ENCODE measurements at regions not wholly inside any gene's neighbourhood (a gene's known extent, or its start where the extent isn't known, plus 50 kb on each side); places are given as distances from the start of the nearest gene placed in this dataset.
"Not testable (repeated sequence)": the region's sequence is repeated elsewhere in the genome, so short reads cannot be mapped to it uniquely, and the experiment has no call there.

DNA sequence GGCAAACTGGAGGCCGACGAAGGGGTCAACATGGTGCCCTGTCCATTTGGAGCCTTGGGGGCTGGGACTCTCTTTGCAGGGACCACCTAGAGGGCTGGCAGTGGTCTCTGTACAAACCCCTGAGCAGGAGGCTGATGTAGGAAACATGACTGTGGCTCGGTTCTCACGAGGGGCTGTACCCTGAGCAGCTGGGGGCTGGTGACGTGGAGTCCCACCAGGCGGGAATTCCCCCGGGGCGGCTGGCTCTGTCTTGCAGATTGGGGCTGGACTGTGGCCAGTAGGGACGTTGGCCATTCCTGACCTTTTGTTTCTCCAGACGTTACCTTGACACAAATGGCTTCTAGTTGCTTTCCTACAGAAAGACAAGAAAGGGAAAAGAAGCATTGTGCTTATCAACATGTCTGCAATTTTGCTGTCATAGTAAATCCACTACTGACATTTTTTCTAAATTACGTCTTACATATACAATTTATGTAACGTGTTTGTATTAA, 115.6 kb upstream of the PRKX start:
- H3K4me2 ChIP-seq; DNase-seq (ENCODE audit: low spot score); H4K20me1 ChIP-seq (replicated peaks; ENCODE audit: insufficient read depth); ATAC-seq; H3K36me3 Mint-ChIP-seq (ENCODE audit: low read depth); H3K4me3 ChIP-seq; H3F3A ChIP-seq (replicated peaks; ENCODE audit: low read depth); H3K27ac ChIP-seq (ENCODE audit: low read depth); H3K4me1 ChIP-seq (ENCODE audit: insufficient read depth); H3K27me3 Mint-ChIP-seq (ENCODE audit: insufficient read depth, low read depth, poor library complexity); H3K27me3 ChIP-seq (ENCODE audit: insufficient read depth); H3K27ac Mint-ChIP-seq; H2AFZ ChIP-seq; H3K79me2 ChIP-seq (replicated peaks; ENCODE audit: insufficient read depth); H3K36me3 ChIP-seq (ENCODE audit: insufficient read depth); H3K4me3 Mint-ChIP-seq; H3K9me2 ChIP-seq (ENCODE audit: insufficient read depth); H3K9me3 Mint-ChIP-seq; H3K4me1 Mint-ChIP-seq: not testable (repeated sequence)

DNA sequence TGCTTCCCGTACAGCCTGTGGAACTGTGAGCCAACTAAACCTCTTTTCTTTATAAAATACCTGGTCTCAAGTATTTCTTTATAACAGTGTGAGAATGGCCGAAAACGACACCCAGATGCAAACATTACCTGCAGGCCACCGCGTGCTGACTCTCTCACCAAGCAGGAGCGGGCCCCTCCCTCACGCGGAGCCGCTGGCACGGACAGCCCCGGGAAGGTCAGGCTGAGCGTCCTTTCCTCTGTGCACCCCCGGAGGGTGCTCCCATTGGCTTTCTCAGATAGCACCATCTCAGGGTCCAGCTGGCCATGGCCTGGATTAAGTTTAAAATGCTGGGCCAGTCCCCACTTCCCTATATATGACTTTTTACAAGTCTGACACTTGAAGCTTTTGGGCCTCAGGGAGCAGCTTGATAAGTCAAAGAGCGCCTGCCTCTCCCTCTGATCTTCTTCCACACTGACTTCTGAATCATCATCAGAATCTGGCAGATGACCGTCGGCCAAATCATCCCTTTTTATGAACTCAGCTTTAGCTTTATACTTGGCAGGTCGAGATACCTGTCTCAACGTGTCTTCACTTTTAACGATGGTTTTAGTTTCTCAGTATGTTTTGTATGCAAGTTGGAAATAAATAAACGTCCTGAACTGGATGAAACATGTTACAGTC, 115.1 kb upstream of the PRKX start:
- not testable (repeated sequence) for H3F3A ChIP-seq (replicated peaks; ENCODE audit: low read depth); H4K20me1 ChIP-seq (replicated peaks; ENCODE audit: insufficient read depth); H3K27me3 ChIP-seq (ENCODE audit: insufficient read depth); H3K27ac Mint-ChIP-seq; H3K27ac ChIP-seq (ENCODE audit: low read depth); H3K9me2 ChIP-seq (ENCODE audit: insufficient read depth); H3K4me3 Mint-ChIP-seq; H3K4me1 Mint-ChIP-seq; DNase-seq (ENCODE audit: low spot score); H3K4me3 ChIP-seq; H3K4me2 ChIP-seq; H2AFZ ChIP-seq; H3K79me2 ChIP-seq (replicated peaks; ENCODE audit: insufficient read depth); H3K9me3 Mint-ChIP-seq; H3K27me3 Mint-ChIP-seq (ENCODE audit: insufficient read depth, low read depth, poor library complexity); H3K4me1 ChIP-seq (ENCODE audit: insufficient read depth); ATAC-seq; H3K36me3 ChIP-seq (ENCODE audit: insufficient read depth); H3K36me3 Mint-ChIP-seq (ENCODE audit: low read depth)

- not testable (repeated sequence) for H3K27ac Mint-ChIP-seq; H3K27ac ChIP-seq (ENCODE audit: low read depth); H3K79me2 ChIP-seq (replicated peaks; ENCODE audit: insufficient read depth); H3K4me3 Mint-ChIP-seq; H4K20me1 ChIP-seq (replicated peaks; ENCODE audit: insufficient read depth); H3F3A ChIP-seq (replicated peaks; ENCODE audit: low read depth); H2AFZ ChIP-seq; H3K4me3 ChIP-seq; H3K4me1 Mint-ChIP-seq; H3K4me2 ChIP-seq; H3K4me1 ChIP-seq (ENCODE audit: insufficient read depth); ATAC-seq; H3K36me3 ChIP-seq (ENCODE audit: insufficient read depth); DNase-seq (ENCODE audit: low spot score); H3K27me3 Mint-ChIP-seq (ENCODE audit: insufficient read depth, low read depth, poor library complexity); H3K27me3 ChIP-seq (ENCODE audit: insufficient read depth); H3K9me2 ChIP-seq (ENCODE audit: insufficient read depth); H3K9me3 Mint-ChIP-seq
- H3K36me3 Mint-ChIP-seq (ENCODE audit: low read depth): peaks cover 36% of the 10 kb centered on the region
Observed at GRCh38 chrX:3824008-3824407, 110.6 kb upstream of the PRKX start.

GRCh38 chrX:3820167-3820566, 106.7 kb upstream of the PRKX start:
- Histone ChIP-seq H4K20me1 (replicated peaks; ENCODE audit: insufficient read depth) (no peaks in the 10 kb centered on the region), H3K27me3 (ENCODE audit: insufficient read depth) (no peaks in the 10 kb centered on the region), H3K4me3 (no peak overlapping the region), H3F3A (replicated peaks; ENCODE audit: low read depth) (no peaks in the 10 kb centered on the region), H3K4me1 (ENCODE audit: insufficient read depth) (no peaks in the 10 kb centered on the region; the same call in 1 of the 2 replicates), H2AFZ (no peak overlapping the region), H3K36me3 (ENCODE audit: insufficient read depth) (no peaks in the 10 kb centered on the region), H3K9me2 (ENCODE audit: insufficient read depth) (no peaks in the 10 kb centered on the region), H3K27ac (ENCODE audit: low read depth) (no peak overlapping the region), H3K79me2 (replicated peaks; ENCODE audit: insufficient read depth) (no peaks in the 10 kb centered on the region), H3K4me2 (no peak overlapping the region)
- peaks cover 47% of the 10 kb centered on the region for H3K36me3 Mint-ChIP-seq (ENCODE audit: low read depth)
- H3K27ac Mint-ChIP-seq: no peak overlapping the region
- no peaks in the 10 kb centered on the region for H3K9me3 Mint-ChIP-seq
- H3K4me1 Mint-ChIP-seq: peaks cover 6% of the 10 kb centered on the region; the same call in 2 of the 3 replicates
- peaks cover 2% of the 10 kb centered on the region for H3K27me3 Mint-ChIP-seq (ENCODE audit: insufficient read depth, low read depth, poor library complexity)
- no peak overlapping the region for H3K4me3 Mint-ChIP-seq
- no peak for ATAC-seq
- DNase-seq (ENCODE audit: low spot score): no peak
- TF ChIP-seq, protein P1, sequence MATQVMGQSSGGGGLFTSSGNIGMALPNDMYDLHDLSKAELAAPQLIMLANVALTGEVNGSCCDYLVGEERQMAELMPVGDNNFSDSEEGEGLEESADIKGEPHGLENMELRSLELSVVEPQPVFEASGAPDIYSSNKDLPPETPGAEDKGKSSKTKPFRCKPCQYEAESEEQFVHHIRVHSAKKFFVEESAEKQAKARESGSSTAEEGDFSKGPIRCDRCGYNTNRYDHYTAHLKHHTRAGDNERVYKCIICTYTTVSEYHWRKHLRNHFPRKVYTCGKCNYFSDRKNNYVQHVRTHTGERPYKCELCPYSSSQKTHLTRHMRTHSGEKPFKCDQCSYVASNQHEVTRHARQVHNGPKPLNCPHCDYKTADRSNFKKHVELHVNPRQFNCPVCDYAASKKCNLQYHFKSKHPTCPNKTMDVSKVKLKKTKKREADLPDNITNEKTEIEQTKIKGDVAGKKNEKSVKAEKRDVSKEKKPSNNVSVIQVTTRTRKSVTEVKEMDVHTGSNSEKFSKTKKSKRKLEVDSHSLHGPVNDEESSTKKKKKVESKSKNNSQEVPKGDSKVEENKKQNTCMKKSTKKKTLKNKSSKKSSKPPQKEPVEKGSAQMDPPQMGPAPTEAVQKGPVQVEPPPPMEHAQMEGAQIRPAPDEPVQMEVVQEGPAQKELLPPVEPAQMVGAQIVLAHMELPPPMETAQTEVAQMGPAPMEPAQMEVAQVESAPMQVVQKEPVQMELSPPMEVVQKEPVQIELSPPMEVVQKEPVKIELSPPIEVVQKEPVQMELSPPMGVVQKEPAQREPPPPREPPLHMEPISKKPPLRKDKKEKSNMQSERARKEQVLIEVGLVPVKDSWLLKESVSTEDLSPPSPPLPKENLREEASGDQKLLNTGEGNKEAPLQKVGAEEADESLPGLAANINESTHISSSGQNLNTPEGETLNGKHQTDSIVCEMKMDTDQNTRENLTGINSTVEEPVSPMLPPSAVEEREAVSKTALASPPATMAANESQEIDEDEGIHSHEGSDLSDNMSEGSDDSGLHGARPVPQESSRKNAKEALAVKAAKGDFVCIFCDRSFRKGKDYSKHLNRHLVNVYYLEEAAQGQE (IDR thresholded peaks at IDR 0.05; ENCODE audit: unreplicated experiment): no peak
- TF ChIP-seq POLR2AphosphoS5 (IDR thresholded peaks at IDR 0.05; ENCODE audit: low read depth): no peak
